NCI-H460 (cell line): ENCODE measurements at regions not wholly inside any gene's neighbourhood (a gene's known extent, or its start where the extent isn't known, plus 50 kb on each side); places are given as distances from the start of the nearest gene placed in this dataset.

Experiments
- DNase-seq: peaks from one replicate; pipeline ENCODE4 v3.0.0-alpha.2; 2016; ENCODE audit warnings: low read depth; ENCODE audit errors: extremely low read depth

- no peak for DNase-seq
Measured at GRCh38 chr12:116480210-116480810, 78.9 kb upstream of the MAP1LC3B2 start.

- DNase-seq = no peak
Measured at GRCh38 chr12:116481726-116482125, 77.5 kb upstream of the MAP1LC3B2 start.

DNA sequence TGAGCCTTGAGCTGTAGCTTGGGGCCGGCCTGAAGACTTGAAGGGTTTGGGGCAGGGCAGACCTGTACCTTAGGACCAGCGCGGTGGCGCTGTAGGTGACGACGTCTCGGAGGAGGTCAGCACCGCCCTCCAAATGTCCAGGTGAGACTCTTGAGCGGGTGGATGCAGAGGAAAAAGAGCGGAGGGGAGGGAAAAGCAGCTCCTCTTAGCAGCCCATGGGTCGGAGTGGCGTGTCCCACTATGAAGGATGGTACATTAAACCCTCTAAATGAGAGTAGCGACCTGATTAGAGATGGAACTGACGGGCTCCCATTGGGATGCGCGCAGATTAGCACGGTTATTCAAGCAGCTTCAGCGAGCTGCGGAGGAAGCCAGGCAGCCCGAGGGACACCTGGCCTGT, 77.0 kb upstream of the MAP1LC3B2 start:
- DNase-seq = no peak

DNA sequence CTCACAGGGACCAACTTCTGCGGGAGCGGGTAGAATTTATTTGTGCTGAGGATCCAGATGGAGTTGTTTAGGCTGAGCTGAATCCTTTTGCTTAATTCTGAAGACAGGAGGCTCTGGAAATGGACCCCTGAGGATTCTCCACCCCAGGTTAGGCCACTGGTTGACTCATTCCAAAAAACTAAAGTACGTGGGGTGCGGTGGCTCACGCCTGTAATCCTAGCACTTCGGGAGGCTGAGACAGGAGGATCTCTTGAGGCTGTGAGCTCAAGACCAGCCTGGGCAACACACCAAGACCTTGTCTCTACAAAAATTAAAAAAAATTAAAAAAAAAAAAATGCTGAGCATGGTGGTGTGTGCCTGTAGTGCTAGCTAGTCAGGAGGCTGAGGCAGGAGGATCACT, 76.3 kb upstream of the MAP1LC3B2 start:
- no peak for DNase-seq

DNA sequence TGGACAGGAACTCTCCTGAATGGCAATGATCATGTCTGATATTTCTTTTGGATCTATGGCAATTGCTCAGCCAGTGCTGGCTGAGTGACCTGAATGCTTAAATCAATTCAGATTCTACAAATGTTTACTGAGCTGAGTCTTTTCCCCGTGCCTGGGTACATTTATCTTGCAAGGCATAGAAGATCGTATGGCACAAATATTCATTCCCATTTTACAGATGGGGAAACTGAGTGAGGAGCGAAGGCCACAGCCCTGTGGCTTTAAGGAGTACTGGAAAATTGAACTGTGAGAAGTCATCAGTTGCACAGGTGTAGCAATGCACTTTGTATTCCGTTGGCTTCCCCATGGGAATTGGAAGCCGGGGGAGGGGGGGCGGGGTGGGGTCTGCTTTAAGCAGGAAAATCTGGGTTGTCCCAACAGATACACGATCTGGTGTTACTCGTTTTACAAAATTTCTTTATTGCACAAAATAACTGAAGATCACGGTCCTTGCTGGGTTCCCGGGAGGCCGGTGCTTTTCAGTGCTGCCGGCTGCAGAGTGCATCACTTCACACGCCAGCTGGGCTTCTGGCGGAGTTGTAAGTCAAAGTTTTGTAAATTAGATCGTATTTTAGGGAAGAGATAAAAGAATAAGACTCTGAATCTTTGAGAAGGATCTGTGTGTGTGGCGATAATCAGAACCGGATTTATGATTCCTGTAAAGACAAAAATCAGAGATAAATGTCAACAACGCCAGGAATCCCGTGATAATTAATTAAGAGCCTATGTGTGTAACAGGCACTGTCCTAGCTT, 75.0 kb upstream of the MAP1LC3B2 start:
- DNase-seq = no peak

GRCh38 chr12:116484807-116485206, 74.4 kb upstream of the MAP1LC3B2 start:
- no peak for DNase-seq

GRCh38 chr12:116489116-116489515, 70.1 kb upstream of the MAP1LC3B2 start:
- no peak for DNase-seq

DNA sequence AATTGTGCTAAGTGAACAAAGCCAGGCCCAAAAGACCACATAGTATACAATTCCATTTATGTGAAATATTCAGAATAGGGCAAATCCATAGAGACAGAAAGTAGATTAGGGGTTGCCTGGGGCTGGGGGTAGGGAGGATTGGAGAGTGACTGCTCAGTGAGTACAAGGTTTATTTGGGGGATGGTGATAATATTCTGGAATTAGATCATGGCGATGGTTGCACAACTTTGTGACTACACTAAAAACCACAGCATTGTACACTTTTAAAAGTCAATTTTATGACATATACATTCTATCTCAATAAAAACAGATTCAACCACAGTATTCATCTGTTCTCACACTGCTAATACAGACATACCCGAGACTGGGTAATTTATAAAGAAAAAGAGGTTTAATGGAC, 68.7 kb upstream of the MAP1LC3B2 start:
- no peak for DNase-seq

GRCh38 chr12:116492703-116493324, 66.4 kb upstream of the MAP1LC3B2 start:
- DNase-seq = peak; percentile 55

DNA sequence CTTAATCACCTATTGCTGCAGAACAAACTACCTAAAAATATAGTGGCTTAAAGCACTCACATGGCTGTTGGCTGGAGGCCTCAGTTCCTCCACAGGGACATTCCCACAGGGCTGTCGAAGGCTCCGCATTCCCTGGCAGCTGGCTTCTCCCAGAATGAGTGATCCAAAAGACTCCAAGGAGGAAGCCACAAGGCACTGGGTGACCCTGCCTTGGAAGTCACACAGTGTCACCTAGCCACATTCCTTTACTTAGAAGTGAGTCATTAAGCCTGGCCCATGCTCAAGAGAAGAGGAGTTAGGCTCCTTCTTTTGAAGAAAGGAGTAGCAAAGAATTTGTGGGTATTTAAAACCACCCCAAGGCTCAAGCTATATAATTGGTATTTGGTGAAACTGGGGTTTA, 63.9 kb upstream of the MAP1LC3B2 start:
- DNase-seq = no peak

GRCh38 chr12:116497051-116497591, 62.1 kb upstream of the MAP1LC3B2 start:
- no peak for DNase-seq

- DNase-seq = no peak
Measured at GRCh38 chr12:116498471-116498870, 60.7 kb upstream of the MAP1LC3B2 start.

GRCh38 chr12:116502141-116502725, 56.9 kb upstream of the MAP1LC3B2 start:
- DNase-seq = no peak

- no peak for DNase-seq
Measured at GRCh38 chr12:116502989-116503496, 56.1 kb upstream of the MAP1LC3B2 start.

- no peak for DNase-seq
Measured at GRCh38 chr12:116504438-116504837, 54.7 kb upstream of the MAP1LC3B2 start.

DNA sequence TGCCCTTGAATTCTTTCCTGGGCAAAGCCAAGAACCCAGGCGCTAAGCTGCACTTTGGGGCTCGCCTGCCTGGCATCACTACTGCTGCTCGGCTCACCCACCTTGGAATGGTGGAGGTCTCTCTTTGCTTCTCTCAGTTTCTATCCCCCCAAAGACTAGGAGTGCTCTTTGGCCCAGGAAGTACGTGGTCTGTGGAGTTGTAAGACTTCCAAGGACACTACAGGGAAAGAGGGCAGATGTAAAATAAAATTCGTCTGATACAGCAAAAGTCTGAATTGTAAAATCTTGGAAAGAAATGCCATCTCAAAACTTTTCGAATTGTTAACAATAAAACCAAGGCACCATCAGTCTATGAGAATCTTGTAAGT, 52.5 kb upstream of the MAP1LC3B2 start:
- no peak for DNase-seq

DNA sequence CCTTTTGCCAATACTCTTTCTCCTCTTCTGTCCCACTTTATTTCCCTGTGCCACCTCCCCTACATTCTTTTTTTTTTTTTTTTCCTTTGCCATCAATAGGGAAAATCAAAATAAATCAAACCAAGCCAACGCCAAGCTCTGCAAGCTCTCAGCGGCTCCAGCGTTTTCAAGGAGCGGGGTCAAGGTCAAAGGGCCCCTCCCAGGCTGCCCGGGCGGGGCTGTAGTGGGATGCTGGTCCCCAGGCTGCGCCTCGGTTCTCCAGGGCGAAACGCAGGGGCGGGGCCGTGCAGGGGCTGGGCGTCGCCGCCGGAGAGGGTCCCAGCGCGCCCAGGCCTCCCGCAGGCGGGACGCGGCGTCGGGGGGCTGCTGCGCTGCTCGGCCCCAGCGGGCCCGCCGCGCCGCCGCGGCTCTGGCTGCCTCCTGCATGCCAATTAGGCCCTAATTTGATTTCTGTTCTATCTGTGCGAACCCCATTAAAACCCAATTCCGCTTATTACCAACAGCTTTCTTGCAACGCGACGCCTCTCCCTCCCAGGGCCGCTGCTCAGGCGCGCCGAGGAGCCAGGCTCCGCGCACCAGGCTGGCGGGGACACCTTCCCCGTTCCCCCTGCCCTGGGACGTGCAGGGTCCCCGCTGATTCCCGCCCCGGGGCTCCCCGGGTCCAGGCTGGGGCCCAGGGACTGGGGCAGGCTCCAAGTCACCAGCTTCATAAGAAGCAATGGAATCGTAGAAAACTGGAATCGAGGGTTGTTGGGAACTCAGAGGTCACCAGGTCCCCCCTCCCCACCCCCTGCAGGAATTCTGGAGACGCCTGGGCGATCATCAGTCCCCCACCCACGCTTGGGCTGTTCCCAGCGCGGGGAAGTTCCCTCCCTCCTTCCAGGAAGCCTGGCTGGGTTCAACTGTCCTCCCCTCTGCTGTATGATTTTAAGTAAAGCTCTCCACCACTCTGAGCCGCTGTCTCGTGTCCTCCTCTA, 50.7 kb upstream of the MAP1LC3B2 start:
- DNase-seq = no peak
